H1 (cell line): ENCODE measurements at regions not wholly inside any gene's neighbourhood (a gene's known extent, or its start where the extent isn't known, plus 50 kb on each side); places are given as distances from the start of the nearest gene placed in this dataset.

Experiments
- CTCF ChIA-PET: fragments of 300-600 bp; sonication (Branson Sonifier 250); formaldehyde crosslinking; loops from one replicate; lab custom pipeline; 2021; ENCODE audit not compliant: partially characterized antibody; lab: Charles Lee
- POLR2A ChIA-PET: fragments of 300-600 bp; sonication (Branson Sonifier 250); formaldehyde crosslinking; loops from one replicate; lab custom pipeline; 2021; ENCODE audit warnings: inconsistent platforms; ENCODE audit not compliant: partially characterized antibody; lab: Charles Lee
- DNase-seq, 2 experiments: peaks; one replicate each; pipeline versions ENCODE4 v3.0.0 to v3.0.0-alpha.2; 2010 to 2022; ENCODE audit warnings: low spot score in 2 of 2, low read depth in 1 of 2, mixed read lengths in 1 of 2
- FAIRE-seq: peaks from 2 replicates; lab custom pipeline; 2011; peaks lifted over from hg19 to GRCh38; lab: Jason Lieb, UNC
- H2AFZ ChIP-seq: 2 replicates; pipeline ENCODE4 v1.8.1; 2012; ENCODE audit warnings: low read length, inconsistent platforms
- H2AK5ac ChIP-seq: 2 replicates; pipeline ENCODE4 v1.6.1; 2013; ENCODE audit warnings: low read depth, low read length
- H2BK120ac ChIP-seq: replicated peaks from 2 replicates; pipeline ENCODE3; 2013; ENCODE audit warnings: low read depth, low read length, inconsistent platforms
- H2BK12ac ChIP-seq: 2 replicates; pipeline ENCODE4 v1.6.1; 2013; ENCODE audit warnings: low read depth, low read length
- H2BK15ac ChIP-seq: 2 replicates; pipeline ENCODE4 v1.6.1; 2013; ENCODE audit warnings: low read length
- H2BK20ac ChIP-seq: 2 replicates; pipeline ENCODE4 v1.6.1; 2013; ENCODE audit warnings: low read length
- H2BK5ac ChIP-seq: 2 replicates; pipeline ENCODE4 v1.6.1; 2013; ENCODE audit warnings: low read depth, low read length
- H3K14ac ChIP-seq: 2 replicates; pipeline ENCODE4 v1.6.1; 2013; ENCODE audit warnings: inconsistent platforms; ENCODE audit not compliant: insufficient read length
- H3K18ac ChIP-seq: 2 replicates; pipeline ENCODE4 v1.6.1; 2013; ENCODE audit warnings: low read length; ENCODE audit errors: extremely low read depth
- H3K23ac ChIP-seq: 2 replicates; pipeline ENCODE4 v1.6.1; 2013; ENCODE audit warnings: inconsistent platforms; ENCODE audit not compliant: insufficient read length
- H3K23me2 ChIP-seq: 2 replicates; pipeline ENCODE4 v1.6.1; 2013; ENCODE audit warnings: low read depth, low read length
- H3K27ac ChIP-seq: 2 replicates; pipeline ENCODE4 v1.6.1; 2011; ENCODE audit warnings: low read depth, low read length, inconsistent platforms
- H3K27me3 ChIP-seq, 4 experiments: replicated peaks in 1 of 4; 1 replicate in 1 of 4; 2 replicates in 3 of 4; pipeline versions ENCODE4 v1.6.1 to v1.8.1; 2011 to 2013; ENCODE audit warnings: low read length in 3 of 4, mild to moderate bottlenecking in 3 of 4, inconsistent platforms in 2 of 4, mixed read lengths in 2 of 4, moderate library complexity in 1 of 4; ENCODE audit not compliant: control insufficient read depth in 3 of 4, insufficient read depth in 3 of 4; ENCODE audit errors: extremely low read depth in 1 of 4
- H3K36me3 ChIP-seq, 4 experiments: 2 replicates each; pipeline versions ENCODE4 v1.6.1 to v1.8.1; 2011 to 2013; ENCODE audit warnings: mild to moderate bottlenecking in 4 of 4, low read length in 3 of 4, moderate library complexity in 2 of 4, control low read depth in 1 of 4, inconsistent platforms in 1 of 4; ENCODE audit not compliant: insufficient read depth in 4 of 4, control insufficient read depth in 2 of 4
- H3K4ac ChIP-seq: replicated peaks from 2 replicates; pipeline ENCODE3; 2013; ENCODE audit warnings: low read length, low read depth, mixed read lengths, inconsistent platforms; ENCODE audit not compliant: insufficient read length
- H3K4me1 ChIP-seq, 4 experiments: replicated peaks in 1 of 4; 1 replicate in 1 of 4; 2 replicates in 3 of 4; pipeline versions ENCODE4 v1.6.1 to v1.8.1; 2011 to 2013; ENCODE audit warnings: low read length in 3 of 4, inconsistent platforms in 2 of 4, mixed read lengths in 1 of 4; ENCODE audit not compliant: insufficient read depth in 4 of 4, control insufficient read depth in 3 of 4
- H3K4me2 ChIP-seq, 2 experiments: 2 replicates each; pipeline versions ENCODE4 v1.6.1 to v1.8.1; 2011 to 2013; ENCODE audit warnings: low read depth in 2 of 2, low read length in 2 of 2, control low read depth in 1 of 2, inconsistent platforms in 1 of 2, mild to moderate bottlenecking in 1 of 2; ENCODE audit not compliant: insufficient read depth in 1 of 2
- H3K4me3 ChIP-seq, 4 experiments: fragments of 200-600, 300-600 bp in 1 of 4; sonication (generic), shearing (Covaris generic), sonication (Bioruptor Twin) in 1 of 4; 2 replicates each; pipeline versions ENCODE4 v1.5.1 to v1.8.1; 2011 to 2016; ENCODE audit warnings: low read length in 4 of 4, low read depth in 3 of 4, control low read depth in 2 of 4, inconsistent platforms in 2 of 4, mild to moderate bottlenecking in 2 of 4, mixed read lengths in 1 of 4, moderate library complexity in 1 of 4; ENCODE audit not compliant: insufficient read depth in 2 of 4; ENCODE audit errors: extremely low read depth in 1 of 4
- H3K56ac ChIP-seq: replicated peaks from 2 replicates; pipeline ENCODE3; 2013; ENCODE audit warnings: low read depth, mild to moderate bottlenecking, mixed read lengths, low read length, inconsistent platforms; ENCODE audit not compliant: insufficient read length
- H3K79me1 ChIP-seq: 2 replicates; pipeline ENCODE4 v1.6.1; 2013; ENCODE audit warnings: low read depth, low read length, control low read depth
- H3K79me2 ChIP-seq, 2 experiments: 2 replicates each; pipeline versions ENCODE4 v1.6.1 to v1.8.1; 2012 to 2013; ENCODE audit warnings: low read length in 2 of 2, mild to moderate bottlenecking in 2 of 2, inconsistent platforms in 1 of 2; ENCODE audit not compliant: insufficient read depth in 2 of 2, control insufficient read depth in 1 of 2
- H3K9ac ChIP-seq, 4 experiments: replicated peaks in 1 of 4; 1 replicate in 1 of 4; 2 replicates in 3 of 4; pipeline versions ENCODE4 v1.6.1 to v1.8.1; 2011 to 2013; ENCODE audit warnings: low read depth in 3 of 4, low read length in 3 of 4, control low read depth in 2 of 4, mild to moderate bottlenecking in 2 of 4, moderate library complexity in 2 of 4, inconsistent platforms in 1 of 4; ENCODE audit errors: extremely low read depth in 1 of 4
- H3K9me3 ChIP-seq, 2 experiments: 2 replicates each; pipeline versions ENCODE4 v1.6.1 to v1.8.1; 2012 to 2013; ENCODE audit warnings: mild to moderate bottlenecking in 2 of 2, moderate library complexity in 2 of 2, control low read depth in 1 of 2, inconsistent platforms in 1 of 2, low read depth in 1 of 2, low read length in 1 of 2, mixed read lengths in 1 of 2; ENCODE audit not compliant: insufficient read depth in 2 of 2
- H4K20me1 ChIP-seq, 2 experiments: replicated peaks in 1 of 2; 2 replicates each; pipeline versions ENCODE3 to v1.8.1; 2011 to 2013; ENCODE audit warnings: inconsistent platforms in 2 of 2, low read length in 2 of 2, mild to moderate bottlenecking in 1 of 2; ENCODE audit not compliant: insufficient read depth in 2 of 2, control insufficient read depth in 1 of 2
- H4K5ac ChIP-seq: 2 replicates; pipeline ENCODE4 v1.6.1; 2013; ENCODE audit warnings: low read length, low read depth, mixed read lengths, inconsistent platforms; ENCODE audit not compliant: insufficient read length
- H4K8ac ChIP-seq: 2 replicates; pipeline ENCODE4 v1.8.0; 2013; ENCODE audit warnings: mild to moderate bottlenecking, moderate library complexity, low read length, inconsistent platforms; ENCODE audit not compliant: insufficient read depth; ENCODE audit errors: extremely low read depth
- H4K91ac ChIP-seq: replicated peaks from 2 replicates; pipeline ENCODE3; 2013; ENCODE audit warnings: low read length, mixed read lengths, inconsistent platforms; ENCODE audit not compliant: insufficient read length
- CEBPB ChIP-seq: IDR thresholded peaks from 2 replicates; pipeline ENCODE4 v1.6.1; 2012; ENCODE audit warnings: low read depth, low read length
- CHD2 ChIP-seq: IDR thresholded peaks from 2 replicates; pipeline ENCODE4 v1.6.1; 2012; ENCODE audit warnings: low read length, improper control_type of control experiment
- JUN ChIP-seq: IDR thresholded peaks from 2 replicates; pipeline ENCODE4 v1.6.1; 2011; ENCODE audit warnings: low read depth, mild to moderate bottlenecking, improper control_type of control experiment, low read length
- KDM1A ChIP-seq: fragments of 200-600, 300-600 bp; sonication (generic); IDR thresholded peaks from 2 replicates; pipeline ENCODE4 v1.7.1; 2016; ENCODE audit warnings: mild to moderate bottlenecking, low read length, borderline replicate concordance
- NANOG ChIP-seq: IDR thresholded peaks from 2 replicates; pipeline ENCODE4 v1.6.1; 2011; ENCODE audit warnings: low read length, low read depth, mild to moderate bottlenecking, inconsistent platforms; ENCODE audit not compliant: insufficient read depth, poor library complexity, severe bottlenecking
- POLR2AphosphoS5 ChIP-seq: IDR thresholded peaks from 2 replicates; pipeline ENCODE4 v1.6.1; 2011; ENCODE audit warnings: low read depth, low read length
- RAD21 ChIP-seq, 2 experiments: IDR thresholded peaks in 1 of 2; conservative IDR thresholded peaks in 1 of 2; 2 replicates each; pipeline ENCODE4 v1.6.1; 2011; ENCODE audit warnings: low read depth in 2 of 2, low read length in 2 of 2, improper control_type of control experiment in 1 of 2, inconsistent platforms in 1 of 2, mild to moderate bottlenecking in 1 of 2, moderate library complexity in 1 of 2
- RFX5 ChIP-seq: IDR thresholded peaks from 2 replicates; pipeline ENCODE4 v1.6.1; 2011; ENCODE audit warnings: low read depth, low read length, improper control_type of control experiment, borderline replicate concordance
- SIX5 ChIP-seq: IDR thresholded peaks from 2 replicates; pipeline ENCODE4 v1.6.1; 2011; ENCODE audit warnings: mild to moderate bottlenecking, low read depth, low read length
- SP4 ChIP-seq: IDR thresholded peaks from 2 replicates; pipeline ENCODE4 v1.6.1; 2012; ENCODE audit warnings: low read length, inconsistent platforms
- WGBS, 2 experiments: shearing (Covaris generic) in 1 of 2; methylation state at CpG; one replicate each; pipeline versions ENCODE4 v1.1.6 to v1.1.7; 2013 to 2015; ENCODE audit warnings: low lambda C conversion rate in 2 of 2, mixed read lengths in 2 of 2, inconsistent platforms in 1 of 2, low coverage in 1 of 2, missing lambda C conversion rate in 1 of 2; ENCODE audit not compliant: insufficient replicate concordance in 2 of 2, insufficient coverage in 1 of 2, insufficient read length in 1 of 2; ENCODE audit errors: extremely low coverage in 1 of 2, missing lambda C conversion rate in 1 of 2; 5-methylcytosine and 5-hydroxymethylcytosine counted together
- TF ChIP-seq, protein P1 (sequence below): IDR thresholded peaks from 2 replicates; pipeline ENCODE4 v1.6.1; 2012; ENCODE audit warnings: inconsistent platforms

DNA sequence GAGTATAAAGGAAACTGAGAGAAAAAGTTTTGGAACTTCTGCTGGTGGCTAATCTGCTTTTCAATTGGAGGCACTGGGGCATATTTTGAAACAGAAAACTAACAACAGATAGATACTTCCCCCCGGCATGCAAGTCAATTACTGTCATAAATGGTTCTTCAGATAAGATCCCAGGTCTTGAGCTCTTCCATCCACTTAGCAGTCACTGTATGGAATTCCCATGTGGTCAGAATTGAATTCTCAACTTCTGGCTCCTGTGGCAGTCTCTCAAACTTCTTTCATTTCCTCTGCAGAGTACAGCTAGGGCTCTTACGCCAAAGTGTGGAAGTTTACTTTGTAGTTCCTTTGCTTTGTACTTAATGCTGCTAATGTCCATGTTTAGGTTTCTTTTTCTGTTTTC lies 452.2 kb downstream of the IPO8 start:
- Histone ChIP-seq H2BK20ac (no peak overlapping the region), H3K4me2 (no peak overlapping the region), H2BK12ac (no peak overlapping the region), H2BK15ac (no peak overlapping the region), H3K18ac (no peak overlapping the region), H3K79me1 (no peaks in the 10 kb centered on the region), H3K4ac (no peak overlapping the region), H3K4me1 (no peaks in the 10 kb centered on the region), H3K14ac (no peak overlapping the region), H2BK5ac (no peak overlapping the region), H4K91ac (no peak overlapping the region), H4K5ac (no peak overlapping the region), H4K20me1 (no peaks in the 10 kb centered on the region), H3K23ac (no peak overlapping the region), H3K9ac (no peak overlapping the region), H4K8ac (no peak overlapping the region), H2AFZ (no peak overlapping the region), H3K27me3 (no peaks in the 10 kb centered on the region), H3K79me2 (no peaks in the 10 kb centered on the region), H2AK5ac (no peak overlapping the region), H2BK120ac (no peak overlapping the region), H3K36me3 (no peaks in the 10 kb centered on the region), H3K4me3 (no peak overlapping the region), H3K56ac (no peak overlapping the region), H3K9me3 (no peaks in the 10 kb centered on the region), H3K23me2 (no peaks in the 10 kb centered on the region), H3K27ac (no peak overlapping the region)
- TF ChIP-seq JUN (no peak), SIX5 (no peak), CEBPB (no peak), POLR2AphosphoS5 (no peak), SP4 (no peak), NANOG (no peak), KDM1A (no peak), CHD2 (no peak), RAD21 (IDR thresholded peaks at IDR 0.05 in 1 of 2, conservative IDR thresholded peaks at IDR 0.05 in 1 of 2; ENCODE audit: low read depth in 2 of 2, low read length in 2 of 2) (no peak), RFX5 (no peak)
- TF ChIP-seq, protein P1, sequence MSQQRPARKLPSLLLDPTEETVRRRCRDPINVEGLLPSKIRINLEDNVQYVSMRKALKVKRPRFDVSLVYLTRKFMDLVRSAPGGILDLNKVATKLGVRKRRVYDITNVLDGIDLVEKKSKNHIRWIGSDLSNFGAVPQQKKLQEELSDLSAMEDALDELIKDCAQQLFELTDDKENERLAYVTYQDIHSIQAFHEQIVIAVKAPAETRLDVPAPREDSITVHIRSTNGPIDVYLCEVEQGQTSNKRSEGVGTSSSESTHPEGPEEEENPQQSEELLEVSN: no peak
- ChIA-PET POLR2A (no interaction called here), CTCF (no interaction called here)
- 96% methylated on average over 2 of the region's 2 CpGs; no CpG with 5 or more reads in 1 of the 2 experiments for WGBS, 2 experiments
- no peak for DNase-seq
- FAIRE-seq: no peak
